Activated CD4-positive, alpha-beta T cell treated with anti-CD3 and anti-CD28 coated beads, Interleukin-2, amount 50 U/mL, for 24 hours (primary cell): ENCODE measurements at regions not wholly inside any gene's neighbourhood (a gene's known extent, or its start where the extent isn't known, plus 50 kb on each side); places are given as distances from the start of the nearest gene placed in this dataset.
A peak's percentile ranks its signal among the peaks of the same experiment; 100 is the strongest.

Experiments used
- DNase-seq, 2 donors: peaks; one replicate each; pipeline ENCODE4 v3.0.0-alpha.2; 2020; ENCODE audit warnings: low read depth in 1 of 2, low spot score in 1 of 2

DNA sequence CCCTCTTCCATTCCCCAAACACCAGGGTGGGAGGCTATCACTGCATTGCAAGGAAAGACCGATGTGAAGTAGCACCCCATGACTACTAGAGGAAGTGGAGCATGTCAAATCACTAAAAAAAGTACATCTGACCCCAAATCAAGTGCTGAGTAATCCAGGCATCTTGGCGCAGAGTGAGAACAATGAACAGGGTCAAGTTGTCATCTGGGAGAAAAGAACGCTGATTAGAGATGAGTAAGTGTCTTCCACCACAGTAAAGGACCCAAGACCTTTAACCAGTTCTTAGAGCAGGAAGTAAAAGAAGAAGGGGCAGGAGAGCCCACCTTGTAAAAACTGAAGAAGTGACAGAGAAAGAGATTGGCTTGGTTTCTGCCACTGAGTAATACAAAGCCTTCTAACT is 75.0 kb upstream of the RAD23B start:
- DNase-seq, result no peak

DNA sequence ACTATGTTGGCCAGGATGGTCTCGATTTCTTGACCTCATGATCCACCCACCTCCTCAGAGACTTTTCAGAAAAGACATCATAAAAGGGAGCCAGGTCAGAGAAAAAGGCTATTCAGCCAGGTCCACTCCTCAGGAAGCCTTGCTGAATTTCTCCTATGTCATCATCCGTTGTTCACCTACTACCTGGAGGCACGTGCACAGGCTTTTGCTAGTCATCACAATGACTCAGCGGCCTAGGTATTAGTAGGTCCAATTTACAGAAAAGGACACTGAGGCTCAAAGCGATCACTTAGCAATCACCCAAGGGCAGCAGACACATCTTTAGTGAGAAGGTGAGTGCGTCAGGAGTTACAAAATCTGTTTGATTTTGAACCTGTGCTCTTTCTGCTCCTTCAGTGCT is 72.3 kb upstream of the RAD23B start:
- no peak for DNase-seq

DNA sequence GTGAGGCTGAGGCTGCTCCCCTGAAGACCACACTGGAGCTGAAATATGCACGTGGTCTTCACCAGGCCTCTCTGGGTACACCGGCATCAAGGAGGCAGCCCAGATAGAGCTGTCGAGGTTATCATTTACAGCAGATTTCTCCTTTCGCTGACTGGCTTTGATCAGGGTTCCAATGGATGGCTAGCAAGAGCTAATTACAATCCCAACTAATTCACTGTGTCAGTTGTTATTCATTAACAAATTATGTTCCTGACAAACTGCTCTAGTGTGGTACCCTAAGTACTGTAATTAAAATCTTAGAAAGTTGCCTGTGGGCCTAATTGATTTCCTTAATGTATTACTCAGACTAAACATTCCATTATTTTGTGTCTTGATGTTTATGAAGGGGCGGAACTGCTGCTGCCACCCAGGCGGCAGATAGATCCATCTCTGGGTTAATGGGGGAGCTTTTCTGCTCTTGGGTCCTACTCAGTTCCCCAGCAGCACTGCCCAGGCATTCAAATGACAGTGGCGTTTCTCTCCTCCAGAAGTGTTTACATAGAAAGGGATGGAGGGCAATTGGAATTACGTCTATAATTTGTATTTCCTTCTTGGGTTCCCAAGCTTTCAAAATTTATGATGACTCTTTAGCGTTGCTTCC is 71.7 kb upstream of the RAD23B start:
- DNase-seq, result no peak

DNA sequence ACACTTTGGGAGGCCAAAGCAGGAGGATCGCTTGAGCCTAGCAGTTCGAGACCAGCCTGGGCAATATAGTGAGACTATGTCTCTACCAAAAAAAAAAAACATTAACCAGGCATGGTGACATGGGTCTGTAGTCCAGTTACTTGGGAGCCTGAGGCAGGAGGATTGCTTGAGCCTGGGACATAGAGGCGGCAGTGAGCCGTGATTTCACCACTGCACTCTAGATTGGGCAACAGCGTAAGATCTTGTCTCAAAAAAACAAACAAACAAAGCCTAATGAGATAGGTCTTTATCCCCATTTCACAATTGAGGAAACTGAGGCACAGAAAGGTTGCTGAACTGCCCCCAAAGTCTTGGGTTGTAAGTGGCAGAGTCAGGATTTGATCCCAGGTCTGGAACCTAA is 70.5 kb upstream of the RAD23B start:
- DNase-seq, result no peak

DNA sequence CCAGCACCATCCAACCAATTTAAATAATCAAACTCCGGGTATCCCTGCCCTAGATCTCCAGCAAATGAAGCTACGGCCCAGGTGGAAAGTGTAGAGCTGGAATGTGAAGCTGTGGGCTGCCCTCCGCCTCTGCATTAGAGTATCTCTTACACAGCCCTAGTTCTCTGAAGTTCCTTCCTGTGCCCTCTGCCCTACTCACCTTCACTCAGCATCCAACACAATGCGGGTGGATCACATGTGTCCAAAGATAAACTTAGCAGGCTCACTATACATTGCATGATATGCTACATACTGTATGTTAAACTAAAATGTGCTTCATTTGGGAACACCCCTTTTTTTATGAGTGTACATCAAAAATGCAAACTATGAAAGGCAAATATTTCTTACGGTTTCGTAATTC is 70.0 kb upstream of the RAD23B start:
- DNase-seq, result no peak

DNA sequence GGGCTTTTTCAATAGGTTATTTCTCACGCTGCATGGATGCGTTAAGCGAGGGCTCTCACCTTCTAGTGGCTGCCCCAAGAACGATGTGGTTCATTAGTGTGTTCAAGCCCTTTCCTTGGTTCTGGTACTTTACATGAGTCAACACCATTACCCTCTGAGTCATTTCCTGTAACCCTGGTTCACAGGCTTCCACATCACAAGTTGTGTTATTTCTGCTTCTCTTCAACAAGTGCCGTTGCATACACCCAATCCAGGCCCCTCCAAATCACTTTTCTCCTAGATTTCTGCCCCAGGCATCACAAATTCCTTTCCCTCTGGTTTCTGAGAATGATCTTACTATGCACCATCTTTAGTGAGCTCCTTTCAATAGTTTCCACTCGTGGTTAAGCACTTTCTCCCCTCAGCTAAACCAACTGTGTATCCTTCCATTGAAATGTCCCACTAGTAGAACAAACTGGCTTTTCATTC is 69.5 kb upstream of the RAD23B start:
- peak in 1 of 2 donors; percentile 28 for DNase-seq

DNA sequence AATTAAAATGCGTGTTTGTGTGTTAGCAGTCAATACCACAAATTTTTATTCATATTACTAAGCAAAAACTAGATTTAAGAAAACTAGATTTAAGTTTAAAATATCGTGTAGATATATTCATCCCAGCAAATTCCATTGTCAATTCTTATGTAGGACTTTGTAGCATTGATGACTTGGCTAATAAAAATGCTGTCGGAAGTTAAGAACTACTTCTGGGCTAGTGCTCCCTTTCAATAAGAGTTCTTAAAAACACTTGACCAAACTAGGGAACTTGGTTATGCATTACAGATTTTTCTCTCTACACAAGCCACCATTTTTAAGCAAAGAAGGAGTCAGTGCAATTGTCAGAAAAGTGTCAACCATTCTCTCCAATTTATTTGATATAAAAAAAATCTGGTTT is 68.7 kb upstream of the RAD23B start:
- DNase-seq, result no peak

DNA sequence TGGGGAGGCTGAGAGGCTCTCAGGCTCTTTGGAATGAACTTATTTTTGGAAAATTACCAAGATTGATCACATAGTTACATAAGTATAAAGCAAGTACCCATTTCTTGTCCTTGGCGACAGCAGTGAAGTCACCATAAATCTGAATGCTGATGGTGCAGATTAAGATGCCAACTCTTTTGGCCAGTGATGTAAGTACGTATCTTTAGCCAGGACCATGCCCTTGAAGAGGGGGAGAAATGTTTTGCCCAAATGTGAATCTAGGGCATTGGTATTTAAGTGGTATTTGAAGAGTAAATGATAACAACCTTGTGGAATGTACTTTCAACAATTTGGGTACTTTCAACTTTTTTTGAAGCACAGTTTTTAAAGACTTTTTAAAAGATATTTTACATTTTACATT is 68.2 kb upstream of the RAD23B start:
- DNase-seq, result no peak

DNA sequence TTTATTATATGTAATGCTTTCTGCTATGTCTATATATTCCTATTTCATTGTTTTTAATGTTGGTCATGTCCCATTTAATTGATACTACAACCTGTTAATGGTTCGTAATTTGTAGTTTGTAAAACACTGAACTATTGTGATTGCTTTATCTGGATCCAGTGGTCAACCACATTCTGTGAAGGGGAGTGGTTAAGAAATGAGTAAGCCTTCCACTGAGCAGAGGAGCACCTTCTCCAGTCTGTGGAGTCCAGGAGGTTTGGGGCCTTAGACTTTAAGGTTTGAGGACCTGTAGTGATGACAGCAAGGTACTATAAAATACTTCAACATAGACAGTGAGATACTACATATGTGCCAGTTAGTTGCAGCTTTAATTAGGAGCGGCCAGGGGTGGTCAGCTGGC is 67.7 kb upstream of the RAD23B start:
- DNase-seq, result no peak

DNA sequence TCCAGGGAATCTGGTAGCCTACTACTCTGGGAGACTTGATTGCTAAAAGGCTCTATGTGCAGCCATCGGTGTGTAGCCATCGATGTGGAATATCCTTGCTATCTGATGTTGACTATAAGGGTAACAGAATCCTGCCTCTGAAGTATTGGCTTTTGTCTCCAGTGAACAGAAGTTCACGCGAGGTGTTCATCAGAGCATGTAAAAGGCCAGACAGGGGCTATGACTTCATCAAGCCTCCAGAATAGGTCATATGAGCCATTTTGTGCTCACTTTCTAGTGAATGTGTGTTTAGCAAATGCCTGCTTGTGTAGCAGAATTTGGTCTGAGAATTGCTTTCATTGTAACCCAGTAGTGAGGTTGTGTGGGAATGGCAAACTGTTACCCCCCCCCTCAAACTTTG is 66.8 kb upstream of the RAD23B start:
- no peak for DNase-seq

DNA sequence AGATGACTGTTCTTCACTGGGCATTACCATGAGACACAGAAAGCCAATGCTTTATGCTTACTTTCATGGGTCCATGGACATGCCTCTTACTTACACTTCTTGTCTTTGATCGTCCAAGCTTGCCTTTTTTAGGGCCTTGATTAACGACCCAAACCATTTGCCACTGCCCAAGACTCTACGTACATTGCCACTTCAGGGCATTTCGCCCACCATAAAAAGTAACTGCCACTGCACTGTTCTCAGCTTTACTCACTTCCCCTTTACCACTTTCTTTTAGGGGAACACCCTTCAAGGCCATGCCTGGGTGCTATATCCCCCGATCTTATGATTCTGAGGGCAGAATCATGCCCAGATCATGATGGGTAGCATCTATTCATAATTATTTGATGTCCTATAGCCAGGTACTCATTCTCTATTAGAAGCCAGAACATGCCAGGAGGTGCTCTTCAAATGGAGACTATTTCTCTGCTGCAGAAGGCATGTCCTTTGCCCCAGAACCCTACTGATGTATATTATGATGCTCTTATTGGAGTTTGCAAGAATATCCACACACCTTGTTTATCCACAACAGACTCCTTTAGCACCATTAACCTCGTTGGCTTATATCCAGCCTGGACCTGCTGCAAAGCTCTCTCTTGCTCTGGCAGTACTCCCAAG is 64.1 kb upstream of the RAD23B start:
- DNase-seq, result no peak

DNA sequence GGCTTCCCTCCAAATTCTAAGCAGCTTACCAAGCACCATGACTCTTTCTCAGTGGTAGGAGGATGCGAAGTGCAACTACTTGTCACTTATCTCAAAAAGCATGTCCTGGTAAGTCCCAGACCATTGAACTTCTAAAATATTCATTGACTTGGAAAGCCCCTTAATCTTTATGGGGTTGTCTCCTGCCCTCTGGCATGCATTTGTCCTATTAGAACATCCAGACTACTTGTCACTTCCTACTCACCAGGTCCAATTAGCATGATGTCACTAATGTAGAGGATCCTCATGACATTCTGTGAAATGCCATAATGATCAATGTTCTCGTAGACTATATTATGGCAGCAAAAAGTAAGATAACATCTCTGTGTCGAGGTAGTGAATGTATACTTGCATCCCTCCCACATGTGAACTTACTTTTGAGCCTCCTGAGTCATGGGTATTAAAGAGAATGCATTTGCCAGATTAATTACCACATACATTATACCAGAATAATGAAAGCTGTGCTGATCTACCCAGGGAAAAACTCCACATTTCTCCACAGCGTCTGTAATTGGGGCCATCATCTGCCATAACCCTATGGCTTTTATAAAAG is 63.5 kb upstream of the RAD23B start:
- no peak for DNase-seq

DNA sequence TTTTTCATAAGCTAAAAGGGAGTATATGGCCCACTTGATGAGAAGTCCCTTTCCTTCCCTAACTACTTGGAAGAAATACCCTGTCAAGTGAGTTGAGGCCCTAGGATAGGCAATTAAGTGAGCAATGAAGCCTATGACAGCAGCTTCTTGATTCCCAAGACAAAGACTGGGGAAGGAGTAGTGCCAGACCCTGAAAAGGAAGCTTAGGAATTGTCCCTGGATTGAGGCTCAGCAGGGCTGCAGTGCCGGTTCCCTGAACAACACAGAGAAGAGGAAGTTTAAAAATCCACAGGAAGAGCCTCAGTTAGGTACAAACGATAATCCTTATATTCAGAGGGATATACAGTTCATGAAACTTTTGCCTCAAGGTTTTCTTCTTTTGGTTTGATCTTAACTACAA is 61.8 kb upstream of the RAD23B start:
- no peak for DNase-seq

DNA sequence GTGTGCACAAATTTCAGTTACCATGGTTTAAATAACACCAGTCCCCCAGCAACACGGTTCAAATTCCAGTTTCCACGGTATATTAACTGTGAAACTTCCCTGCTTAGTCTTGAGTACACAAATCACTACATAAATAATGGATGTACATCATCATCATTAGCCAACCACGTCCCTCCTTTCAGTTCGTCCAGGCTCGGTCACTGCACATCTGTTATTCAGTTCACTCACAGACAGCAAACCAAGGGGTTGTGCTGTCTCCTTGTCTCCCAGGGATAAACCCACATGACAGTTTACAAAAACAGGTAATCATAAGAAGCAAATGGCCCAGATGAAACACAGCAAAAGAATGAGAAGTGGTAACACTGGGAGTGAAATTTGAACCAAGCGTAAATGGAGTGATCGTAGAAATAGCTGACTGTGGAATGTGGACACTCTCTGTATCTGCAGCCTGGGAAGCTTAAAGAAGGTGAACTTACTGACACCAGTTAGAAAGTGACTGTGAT is 61.0 kb upstream of the RAD23B start:
- DNase-seq, result no peak

DNA sequence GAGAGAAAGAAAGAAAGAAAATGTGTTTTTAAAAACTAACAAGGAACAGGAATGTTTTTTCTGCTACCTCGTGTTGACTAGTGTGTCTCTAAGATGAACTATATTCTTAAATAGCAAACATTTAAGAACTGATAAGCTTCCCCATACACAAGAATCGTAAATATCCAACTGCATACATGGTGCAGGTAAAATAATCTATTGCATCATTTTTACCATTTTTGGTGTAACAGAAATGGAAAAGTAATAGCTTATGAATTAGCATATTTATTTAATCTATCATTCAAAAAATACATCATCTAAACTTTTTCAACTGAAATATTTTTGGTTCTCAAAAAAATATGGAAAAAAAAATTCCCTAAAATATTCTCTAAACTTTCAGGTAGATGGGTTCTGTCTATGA is 59.7 kb upstream of the RAD23B start:
- no peak for DNase-seq

DNA sequence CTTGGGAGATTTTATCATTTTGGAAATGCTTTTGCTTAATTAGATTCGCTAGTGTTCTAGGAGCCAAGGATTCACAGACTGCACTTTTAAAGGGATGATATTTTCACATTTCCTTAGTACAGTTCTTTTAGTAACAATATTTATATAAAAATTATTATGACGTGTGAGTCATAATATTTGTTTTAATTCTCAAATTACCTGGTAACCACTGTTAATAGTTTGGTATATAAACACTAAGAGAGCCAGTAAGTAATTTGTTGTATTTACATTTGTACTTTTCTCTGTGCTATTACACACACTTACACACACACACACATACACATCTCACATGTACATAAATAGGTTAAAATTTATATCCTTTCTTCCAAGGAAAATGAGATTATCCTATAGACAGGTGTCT is 58.8 kb upstream of the RAD23B start:
- no peak for DNase-seq

DNA sequence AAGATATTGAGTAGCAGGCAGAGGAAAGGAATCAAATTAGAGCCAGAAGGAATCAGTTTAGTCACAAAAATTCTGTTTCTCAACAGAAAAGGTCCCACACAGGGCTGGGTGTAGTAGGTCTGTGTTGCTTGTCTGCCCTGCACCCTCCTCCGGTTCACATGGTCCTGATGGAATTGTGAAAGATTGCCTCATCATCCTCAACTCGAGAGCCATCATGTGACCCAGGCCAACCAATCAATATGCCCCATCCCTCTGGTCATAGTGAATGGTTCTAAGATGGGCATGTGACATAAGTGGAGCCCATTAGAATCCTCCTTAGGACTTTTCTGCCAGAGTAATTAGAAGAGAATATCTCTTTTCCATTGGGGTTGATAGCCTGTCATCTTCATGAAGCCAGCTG is 56.7 kb upstream of the RAD23B start:
- no peak for DNase-seq

DNA sequence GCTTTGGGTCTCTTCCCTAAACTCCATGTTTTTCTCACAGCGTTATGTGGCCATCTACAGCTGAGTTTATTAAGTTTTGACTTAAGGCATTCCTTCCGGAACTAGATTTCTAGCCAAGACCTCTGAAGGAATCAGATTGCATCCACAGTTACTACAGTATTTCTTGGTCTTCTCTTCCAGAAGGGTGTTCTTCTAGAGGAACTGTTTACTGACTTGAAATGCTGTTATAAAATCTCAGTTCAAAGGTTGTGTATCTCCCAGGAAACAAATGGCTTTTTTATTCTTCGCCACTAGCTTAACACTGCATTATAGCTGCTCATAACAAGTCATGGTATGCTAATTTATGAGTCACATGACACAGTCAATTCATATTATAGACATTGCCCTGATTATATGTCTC is 55.3 kb upstream of the RAD23B start:
- DNase-seq, result no peak

DNA sequence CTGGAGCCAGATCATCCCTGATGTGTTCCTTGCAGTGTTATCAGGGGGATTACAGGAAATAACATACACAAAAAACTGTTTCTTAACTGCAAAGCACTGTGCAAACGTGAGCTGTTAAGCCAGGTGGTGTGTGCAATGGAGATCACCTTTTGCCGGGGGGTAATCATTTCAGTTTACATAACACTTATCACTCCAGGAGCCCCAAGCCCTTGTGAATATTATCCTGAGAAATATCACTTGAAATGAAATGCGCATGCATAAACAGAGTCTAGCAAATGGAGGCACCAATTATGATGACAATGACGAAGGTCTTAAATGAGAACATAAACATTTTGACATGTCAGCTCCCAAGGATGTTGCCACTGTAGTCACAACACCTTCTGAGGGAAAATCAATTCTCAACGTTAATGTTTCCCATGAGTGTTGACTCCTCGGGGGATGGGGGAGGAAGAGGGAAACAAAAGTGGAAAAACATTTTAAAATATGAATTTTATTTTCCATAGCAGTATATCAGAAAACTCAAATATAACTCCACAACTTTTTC is 54.5 kb upstream of the RAD23B start:
- no peak for DNase-seq

DNA sequence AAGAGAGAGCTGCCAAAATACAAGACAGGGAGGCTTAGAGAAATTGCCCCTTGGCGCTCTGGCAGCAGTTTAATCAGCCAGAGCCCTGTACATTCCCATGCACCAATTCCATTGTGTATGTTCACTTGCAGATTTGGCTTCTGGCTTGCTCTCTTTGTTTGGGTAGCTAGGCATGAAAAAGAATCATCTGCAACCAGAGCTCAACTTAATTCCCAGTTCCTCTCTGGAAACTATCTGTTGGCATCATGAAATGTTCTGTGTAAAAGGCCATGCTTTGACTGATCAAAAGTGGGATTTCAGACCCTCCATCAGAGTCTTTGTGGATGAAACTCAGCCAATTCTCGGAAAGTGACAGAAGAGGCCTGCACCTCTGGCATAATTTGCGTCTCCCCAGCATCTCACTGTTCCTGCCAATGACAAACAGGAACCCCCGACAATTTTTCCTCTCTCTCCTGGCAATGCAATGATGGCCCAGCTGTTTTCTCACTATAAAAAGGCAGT is 53.8 kb upstream of the RAD23B start:
- DNase-seq, result no peak
